HG03354 (cell line): ENCODE measurements at regions not wholly inside any gene's neighbourhood (a gene's known extent, or its start where the extent isn't known, plus 50 kb on each side); places are given as distances from the start of the nearest gene placed in this dataset.

ENCODE experiments used
- ATAC-seq: cut with Tn5 transposase; IDR thresholded peaks from one replicate; pipeline ENCODE4 v1.9.1; 2021; ENCODE audit warnings: mild to moderate bottlenecking; ENCODE audit not compliant: unreplicated experiment, poor library complexity, severe bottlenecking

DNA sequence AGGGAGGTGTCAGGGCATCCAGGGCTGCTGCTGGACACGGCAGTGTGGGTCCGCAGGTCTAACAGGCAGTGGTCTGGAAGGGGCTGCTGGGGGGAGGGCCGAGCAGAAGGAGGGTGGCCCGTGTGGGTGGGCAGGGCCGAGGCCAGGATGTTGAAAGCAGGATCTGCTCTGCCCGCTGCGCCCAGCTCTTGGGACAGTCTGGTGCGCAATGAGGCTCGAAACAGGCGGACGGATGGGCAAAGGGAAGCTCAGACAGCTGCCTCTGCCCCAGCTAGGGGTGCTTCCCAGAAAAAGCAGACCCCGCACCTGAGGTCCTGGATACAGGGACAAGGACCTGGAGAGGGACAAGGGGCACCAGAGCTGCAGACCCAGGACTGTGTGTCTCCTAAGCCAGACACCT lies 121.3 kb downstream of the FAM53A start:
- ATAC-seq: no peak

DNA sequence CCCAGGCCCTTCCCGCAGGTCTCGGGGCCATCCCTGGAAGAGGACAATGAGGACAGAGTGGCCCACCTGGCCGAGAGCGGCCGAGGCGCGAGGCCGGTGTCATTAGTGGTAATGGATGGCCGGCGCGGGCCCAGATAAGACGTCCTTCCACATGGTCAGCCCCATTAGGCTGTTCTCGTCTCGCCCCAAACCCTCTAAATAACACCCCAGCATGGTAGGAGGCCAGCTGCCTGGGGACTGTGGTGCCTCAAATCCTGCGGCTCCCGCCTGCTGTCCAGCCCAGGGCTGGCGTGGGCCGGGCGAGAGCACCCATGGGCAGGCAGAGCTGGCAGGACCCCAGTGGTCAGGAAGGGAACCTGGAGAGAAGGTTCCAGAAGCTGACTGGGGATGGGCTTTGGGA lies 121.7 kb downstream of the FAM53A start:
- ATAC-seq: no peak

DNA sequence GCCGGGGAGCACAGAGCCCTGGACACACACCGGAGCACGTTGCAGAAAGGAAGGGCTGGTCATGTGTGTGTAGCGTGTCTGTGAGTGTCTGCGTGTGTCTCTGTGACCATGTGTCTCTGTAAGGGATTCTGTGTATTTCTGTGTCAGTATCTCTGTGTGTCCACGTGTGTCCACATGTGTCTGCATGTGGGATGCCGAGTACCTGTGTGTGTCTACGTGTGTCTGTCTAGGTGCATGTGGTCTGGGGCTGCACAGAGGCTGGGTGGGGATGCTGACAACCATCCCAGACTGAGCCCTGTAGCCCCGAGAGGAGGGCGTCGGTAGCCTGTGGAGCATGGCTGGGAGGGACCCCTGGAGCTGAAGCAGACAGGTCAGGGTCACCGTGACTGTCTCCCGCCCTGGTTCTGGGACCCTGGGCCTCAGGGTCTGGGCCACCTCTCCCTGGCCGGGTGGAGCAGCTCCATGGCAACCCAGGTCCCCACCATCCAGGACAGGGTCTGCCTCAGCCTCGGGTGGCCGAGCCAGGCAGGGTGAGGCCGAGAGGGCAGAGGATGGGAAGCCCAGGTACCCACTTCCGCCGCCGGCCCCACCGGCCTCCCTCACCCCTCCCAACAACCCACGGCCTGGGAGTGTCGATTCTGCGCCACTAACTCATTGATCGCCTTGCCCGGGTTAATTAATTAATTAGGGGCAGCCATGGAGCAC lies 122.7 kb downstream of the FAM53A start:
- no peak for ATAC-seq

DNA sequence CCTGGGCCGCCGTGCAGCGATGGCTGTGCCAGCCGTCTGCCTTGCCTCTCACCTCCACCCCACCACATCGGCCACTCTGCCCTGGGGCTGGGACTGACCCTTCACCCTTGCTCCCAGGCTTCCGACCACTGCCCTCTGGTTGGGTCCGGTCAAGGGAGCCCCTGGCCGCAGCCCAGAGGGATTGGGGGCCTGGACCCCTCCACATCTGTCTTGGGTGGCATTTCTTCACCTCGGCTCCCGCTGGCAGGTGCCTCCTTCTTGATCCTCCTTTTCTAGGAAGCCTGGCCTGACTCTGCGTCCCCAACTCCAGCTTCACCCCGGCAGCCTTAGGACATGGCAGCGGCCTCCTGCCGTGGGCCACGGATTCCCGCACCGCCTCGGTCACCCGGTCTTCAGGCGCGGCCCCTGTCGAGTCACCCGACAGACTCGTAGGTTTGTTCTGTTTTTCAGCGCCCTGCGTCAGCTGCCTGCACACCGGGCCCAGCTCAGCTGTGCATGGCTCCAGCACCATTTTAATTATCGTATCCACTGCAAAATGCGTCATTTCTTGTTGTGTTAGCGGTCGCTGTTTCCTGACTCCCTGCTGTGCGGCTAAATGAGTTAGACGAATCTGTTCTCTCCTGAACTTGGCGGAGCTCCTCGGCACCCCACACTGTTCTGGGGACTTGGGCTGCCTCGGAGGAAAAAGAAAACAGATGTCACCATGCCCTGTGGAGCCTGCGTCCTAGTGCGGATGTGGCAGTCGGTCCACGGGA lies 124.0 kb downstream of the FAM53A start:
- ATAC-seq: no peak

DNA sequence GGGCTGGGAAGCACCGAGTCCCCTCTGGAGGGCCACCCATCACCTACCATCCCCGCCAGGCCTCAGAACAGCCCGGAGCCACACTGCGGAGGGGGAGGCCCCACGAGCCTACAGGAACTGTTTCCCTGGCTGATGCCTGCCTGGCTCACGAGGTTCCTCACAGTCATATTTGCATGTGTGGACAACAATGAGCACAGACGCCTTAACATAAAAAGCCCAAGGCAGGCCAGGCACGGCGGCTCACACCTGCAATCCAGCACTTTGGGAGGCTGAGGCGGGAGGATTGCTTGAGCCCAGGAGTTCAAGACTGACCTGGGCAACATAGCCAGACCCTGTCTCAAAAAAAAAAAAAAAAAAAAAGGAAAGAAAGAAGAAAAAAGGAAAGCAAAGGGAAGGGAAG lies 125.9 kb downstream of the FAM53A start:
- ATAC-seq: no peak

DNA sequence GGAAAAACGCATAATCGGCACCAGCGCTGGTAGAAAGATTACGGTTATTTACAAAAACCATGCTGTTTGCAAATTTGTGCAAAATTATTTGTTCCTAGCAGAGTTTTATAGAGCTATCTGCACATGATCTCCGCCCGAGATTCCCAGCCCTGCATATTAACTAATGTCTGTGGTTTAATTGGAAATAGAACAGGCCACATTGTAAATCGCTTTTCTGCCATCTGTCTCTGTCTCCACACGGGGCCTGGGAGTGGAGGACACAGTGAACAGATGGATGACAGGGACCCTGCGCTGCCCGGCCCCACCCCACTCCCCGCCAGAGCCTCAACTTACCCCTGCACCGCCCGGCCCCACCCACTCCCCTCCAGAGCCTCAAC lies 126.9 kb downstream of the FAM53A start:
- no peak for ATAC-seq

DNA sequence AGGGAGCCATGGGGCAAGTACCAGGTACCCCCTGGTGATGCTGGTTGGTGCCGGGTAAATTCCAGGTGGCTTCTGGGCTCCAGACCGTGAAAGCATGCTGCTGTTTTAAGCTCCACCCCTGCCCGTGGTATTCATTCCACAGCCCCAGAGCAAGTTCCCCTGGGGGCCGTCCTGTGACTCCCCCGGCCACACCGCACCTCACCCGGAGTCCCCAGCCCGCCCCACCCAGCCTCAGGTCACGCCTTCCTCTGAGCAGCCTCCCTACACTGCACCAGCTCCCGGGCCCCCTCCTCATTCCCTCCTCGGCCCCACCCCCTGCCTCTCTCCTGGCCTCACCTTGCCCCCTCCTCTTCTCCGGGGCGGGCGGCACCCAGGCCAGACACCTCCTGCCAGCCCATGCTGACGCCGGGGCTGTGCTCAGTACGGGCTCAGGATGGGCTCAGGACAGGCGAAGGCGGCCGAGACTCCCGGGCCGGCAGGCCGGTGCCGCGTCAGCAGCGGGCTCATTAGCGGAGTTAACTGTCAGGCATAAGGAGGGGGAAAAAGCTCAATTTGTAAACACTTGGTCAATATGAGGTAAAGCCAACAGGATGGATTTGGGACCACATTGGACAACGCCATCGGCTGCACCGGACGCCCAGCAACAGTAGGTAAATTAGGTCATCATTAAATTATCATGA lies 127.4 kb downstream of the FAM53A start:
- no peak for ATAC-seq

DNA sequence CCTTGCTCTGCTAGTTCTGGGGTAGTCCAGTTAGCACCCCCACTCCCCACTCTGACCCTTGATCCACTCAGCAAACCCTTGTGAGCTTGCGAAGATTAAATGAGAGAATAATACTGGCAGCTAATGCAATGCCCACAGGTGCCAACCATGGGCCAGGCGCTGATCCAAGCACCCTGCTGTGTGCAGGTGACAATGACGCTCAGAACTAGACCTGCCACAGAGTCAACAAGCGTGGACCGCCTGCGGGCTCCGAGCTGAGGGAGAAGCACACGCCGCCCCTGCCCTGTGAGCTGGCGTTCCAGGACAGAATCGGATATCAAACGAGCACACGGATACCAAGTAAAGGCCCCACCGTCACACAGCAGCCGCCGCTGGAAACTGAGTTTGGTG lies 129.2 kb downstream of the FAM53A start:
- no peak for ATAC-seq

DNA sequence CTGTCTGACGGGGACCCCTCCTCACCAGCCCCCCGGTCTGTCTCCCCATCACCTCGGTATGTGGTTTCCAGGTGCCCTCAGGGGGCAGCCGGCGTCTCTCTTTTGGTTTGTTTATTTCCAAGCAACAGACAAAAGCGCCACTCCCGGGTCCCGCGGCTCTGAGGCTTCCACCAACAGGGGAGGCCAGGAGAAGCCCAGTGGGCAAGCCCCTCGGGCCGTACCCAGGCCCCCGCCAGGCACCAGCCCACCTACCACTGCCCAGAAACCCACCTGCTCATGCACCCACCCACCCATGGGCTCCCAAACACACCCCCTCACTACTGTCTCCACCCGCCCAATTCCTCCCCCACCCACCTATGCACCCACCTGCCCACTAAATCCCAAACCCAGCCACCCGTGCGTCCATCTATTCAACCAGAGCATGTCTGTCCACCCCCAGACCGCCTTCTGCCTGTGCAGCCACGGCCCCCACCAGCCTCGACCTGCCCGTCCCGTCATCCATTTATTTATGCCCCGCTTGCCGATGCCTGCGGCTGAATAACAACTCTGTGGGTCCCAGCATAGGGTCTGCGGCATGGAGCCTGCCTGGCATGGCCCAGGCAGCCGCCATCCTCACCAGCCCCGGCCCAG lies 129.8 kb downstream of the FAM53A start:
- ATAC-seq: no peak

DNA sequence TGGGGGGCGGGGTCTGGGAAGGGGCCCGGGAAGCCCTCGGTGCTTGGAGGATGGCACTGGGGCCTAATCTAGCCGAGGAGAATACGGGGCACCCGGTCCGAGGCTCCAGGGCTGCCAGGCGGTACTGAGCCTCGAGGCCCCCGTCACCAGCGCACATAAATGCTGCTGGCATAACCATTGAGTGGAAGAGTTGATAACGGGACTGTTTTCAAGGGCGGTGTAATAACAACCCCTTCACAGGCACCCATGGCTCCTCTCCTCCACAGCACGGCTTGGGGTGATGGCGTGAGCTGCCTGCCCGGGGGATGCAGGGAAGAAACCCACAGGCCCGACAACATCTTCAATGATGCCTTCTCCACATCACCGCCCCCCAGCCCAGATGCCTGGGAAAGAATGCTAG lies 130.7 kb downstream of the FAM53A start:
- no peak for ATAC-seq

DNA sequence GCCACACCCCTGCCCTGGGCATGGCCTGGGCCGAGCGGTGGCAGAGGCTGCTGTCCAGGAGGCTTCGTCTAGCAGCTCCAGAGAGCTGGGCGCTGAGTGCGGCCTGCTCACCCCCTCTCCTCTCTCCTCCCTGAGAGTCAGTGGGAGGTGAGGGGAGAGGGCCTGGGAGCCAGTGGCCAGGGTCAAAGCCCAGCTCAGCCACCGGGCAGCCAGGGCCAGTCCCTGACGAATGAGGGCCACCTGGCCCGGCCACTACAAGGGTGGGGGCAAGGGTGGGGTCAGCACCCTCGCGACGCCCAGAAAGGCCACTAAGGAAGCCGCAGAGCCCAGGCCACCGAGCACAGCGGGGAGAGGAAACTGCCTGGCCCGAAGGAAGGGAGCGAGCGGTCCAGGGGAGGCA lies 131.7 kb downstream of the FAM53A start:
- ATAC-seq: no peak

DNA sequence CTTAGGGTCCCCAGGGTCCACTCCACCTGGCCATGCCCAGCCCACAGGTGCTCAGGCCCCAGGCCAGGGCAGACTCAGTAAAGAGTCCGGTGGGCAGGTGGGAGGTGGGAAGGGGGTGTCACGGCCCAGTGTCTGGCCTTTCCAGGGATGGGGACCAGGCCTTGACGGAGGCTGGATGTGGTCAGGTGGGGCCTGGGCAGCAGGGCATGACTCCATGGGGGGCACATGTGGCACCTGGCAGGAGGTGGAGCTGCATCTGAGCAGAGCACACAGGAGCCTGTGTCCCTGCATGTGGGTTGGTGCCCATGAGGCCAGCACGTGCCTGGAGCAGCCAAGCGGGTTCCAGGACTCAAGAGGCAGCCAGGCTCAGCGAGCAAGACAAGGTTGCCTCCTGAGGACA lies 132.9 kb downstream of the FAM53A start:
- no peak for ATAC-seq

DNA sequence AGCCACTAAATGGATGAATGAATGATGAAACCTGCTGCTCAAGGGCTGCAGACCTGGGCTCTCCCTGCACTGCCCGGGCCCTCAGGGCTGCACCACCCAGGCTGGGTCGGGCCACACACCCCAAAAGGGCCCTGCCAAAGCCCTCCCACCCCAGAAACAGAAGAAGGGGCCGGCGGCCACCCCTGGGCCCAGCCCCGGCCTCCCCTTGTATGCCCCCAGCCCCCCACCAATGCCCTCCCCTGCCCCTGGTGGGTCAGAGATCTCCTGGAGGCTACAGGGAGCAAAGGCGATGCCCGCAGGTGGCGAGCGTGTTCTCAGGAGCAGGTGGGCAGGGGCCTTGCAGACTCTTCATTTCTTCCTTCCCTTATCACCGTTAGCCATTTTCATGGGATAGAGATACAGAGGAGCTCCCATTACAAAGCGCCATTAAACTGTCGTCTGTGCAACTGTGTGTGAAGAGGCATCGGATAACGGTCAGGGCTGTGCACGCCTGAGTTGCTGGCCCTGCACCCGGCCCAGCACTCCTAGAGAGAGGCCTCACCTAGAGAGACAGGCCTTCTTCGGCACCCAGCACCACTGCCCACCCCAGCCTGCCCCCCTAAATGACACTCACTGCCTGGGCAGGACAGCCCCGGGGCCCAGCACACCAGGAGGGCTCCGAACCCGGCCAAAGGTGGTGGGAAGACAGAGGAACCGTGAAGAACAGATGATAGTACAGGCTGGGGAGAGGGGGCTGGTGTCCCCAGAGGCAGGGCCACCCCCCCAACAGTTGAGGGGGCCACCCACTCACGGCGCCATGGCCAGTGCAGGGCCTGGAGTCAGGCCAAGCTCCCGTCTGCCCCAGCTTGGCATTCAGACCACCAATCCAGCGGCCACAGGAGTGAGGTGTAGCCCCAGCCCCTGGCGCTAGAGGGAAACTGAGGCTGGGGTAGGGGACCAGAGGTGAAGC lies 133.7 kb downstream of the FAM53A start:
- no peak for ATAC-seq

DNA sequence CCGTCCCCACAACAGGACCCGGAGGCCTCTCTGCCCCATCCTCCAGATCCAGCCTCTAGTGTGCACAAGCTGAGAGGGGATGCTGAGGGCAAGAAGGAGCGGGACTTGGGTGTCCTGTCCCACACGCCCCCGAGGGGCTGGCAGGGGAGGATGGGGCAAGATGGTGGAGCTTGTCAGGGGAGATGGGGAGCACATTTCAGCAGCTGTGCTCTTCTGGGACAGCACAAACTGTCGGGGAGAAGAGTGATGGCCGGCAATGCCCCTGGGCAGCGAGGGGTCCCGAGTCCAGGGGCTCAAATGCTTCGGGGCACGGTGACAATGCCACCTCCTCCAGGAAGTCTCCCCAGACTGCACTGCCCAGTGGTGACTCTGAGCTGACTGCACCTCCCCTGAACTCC lies 134.5 kb downstream of the FAM53A start:
- ATAC-seq: no peak

DNA sequence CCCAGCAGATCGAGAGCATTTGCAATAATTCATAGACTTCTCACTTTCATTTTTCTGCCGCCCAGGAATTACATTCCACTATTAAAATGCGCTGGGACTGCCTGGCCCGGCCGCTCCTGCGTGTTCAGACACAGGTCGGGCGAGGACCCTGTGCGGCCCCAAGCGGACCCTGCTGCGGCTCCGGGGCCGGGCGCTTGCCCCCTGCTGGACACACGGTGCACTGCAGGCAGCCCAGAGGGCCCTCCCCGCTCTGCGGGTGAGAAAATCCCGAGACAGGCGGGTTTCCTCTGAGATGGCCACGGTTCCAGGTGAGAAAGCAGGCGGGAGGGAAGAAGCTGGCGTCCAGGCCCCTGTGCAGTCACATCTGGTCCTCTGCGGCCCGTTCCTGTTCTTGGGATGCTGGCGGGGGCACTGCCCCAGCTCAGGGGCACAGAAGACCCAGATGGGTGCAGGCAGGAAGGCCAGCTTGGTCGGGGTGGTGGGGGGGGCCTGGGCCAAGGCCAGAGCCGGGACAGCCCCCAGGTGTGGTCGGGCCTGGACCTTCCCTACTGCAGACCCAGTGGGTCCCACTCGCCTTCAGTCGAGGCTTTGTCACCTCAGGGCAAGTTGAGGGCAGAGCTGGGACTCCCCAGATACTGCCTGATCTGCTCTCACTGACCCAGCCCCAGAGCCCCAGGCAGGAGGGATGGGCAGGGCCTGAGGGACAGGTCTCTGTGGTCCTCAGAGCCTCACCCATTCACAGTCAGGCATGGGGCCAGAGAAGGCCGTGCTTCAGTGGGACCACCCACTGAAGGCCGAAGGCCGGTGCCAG lies 135.1 kb downstream of the FAM53A start:
- ATAC-seq: peak; percentile 64

DNA sequence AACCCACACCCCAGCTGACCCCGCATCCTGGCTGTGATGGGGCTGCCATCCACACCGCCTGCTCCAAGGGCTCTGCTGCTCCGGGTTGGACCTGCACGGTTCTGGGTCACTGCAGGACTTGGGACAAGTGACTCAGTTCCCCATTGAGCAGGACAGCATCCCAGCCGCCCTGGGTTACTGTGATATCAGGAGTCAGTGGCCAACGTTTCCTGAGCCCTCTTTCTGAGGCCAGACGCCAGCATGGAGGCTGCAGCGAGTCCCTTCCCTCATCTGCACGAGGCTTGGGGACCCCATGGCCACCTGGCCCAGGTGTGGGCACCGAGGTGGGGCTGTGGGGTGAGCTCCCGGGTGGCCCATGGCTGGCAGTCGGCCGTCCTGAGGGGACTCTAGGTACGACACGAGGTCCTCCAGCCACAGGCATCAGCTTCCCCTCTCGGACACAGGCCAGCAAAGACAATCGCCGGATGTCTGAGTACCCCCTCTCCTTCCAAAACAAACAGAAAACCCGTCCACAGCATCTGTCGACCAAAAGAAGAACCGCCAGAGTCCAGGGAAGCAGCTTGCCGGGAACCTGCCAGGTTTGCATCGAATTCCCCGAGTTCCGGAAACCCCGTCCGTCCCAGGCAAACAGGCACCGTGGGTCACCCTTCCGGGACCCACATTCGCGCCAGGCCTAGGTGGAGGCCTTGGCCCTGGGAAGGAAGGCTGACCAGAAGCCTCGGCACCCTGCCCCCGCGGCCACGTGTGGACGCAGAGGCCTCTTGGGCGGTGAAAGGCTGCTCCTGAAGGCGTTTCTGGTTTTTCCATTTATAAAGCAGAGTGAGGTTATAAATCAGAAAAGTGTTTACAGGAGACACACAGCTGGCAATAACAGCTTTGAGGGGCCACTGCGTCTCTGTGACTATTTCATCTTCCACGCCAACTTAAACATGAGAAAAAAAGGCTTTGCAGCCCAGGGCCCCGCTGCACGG lies 136.0 kb downstream of the FAM53A start:
- no peak for ATAC-seq

DNA sequence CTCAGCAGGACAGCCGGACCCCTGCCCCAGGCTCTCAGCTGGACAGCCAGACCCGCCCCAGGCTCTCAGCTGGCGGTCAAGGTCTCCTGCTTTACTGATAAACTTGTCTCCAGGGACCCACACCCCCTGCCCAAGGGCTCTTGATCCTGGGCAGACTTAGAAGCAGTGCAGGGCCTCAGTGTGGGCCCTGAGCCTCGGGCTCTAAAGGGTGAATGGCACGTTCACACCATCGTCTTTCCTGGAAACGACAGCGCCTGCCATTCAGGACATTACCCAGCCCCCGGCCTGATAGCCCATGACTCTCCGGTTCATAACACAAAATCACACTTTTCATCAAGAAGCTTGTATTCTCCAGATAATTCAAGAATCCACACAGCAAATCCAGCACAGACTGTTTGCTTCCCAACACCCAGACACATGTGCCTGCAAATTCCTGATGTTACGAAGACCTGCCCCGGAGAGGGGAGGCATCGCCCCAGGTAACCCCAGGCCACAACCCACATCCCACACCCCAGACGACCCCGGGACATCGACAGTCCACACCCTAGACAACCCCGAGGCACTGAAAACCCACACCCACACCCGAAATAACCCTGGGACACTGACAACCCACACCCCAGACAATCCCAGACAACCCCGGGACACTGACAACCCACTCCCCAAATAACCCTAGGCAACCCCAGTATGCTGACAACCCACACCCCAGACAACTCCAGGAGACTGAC lies 136.8 kb downstream of the FAM53A start:
- ATAC-seq: no peak
